H9 (cell line): ENCODE measurements at regions not wholly inside any gene's neighbourhood (a gene's known extent, or its start where the extent isn't known, plus 50 kb on each side); places are given as distances from the start of the nearest gene placed in this dataset.

Experiments used
- DNase-seq: peaks from one replicate; pipeline ENCODE4 v3.0.0-alpha.2; 2017
- H2AFZ ChIP-seq: one replicate; pipeline ENCODE4 v1.6.1; 2013; ENCODE audit warnings: mild to moderate bottlenecking, low read length, control low read depth, moderate library complexity
- H2AK5ac ChIP-seq: 2 replicates; pipeline ENCODE4 v1.6.1; 2013; ENCODE audit warnings: low read length, control low read depth, mixed read lengths; ENCODE audit not compliant: insufficient read length
- H2BK120ac ChIP-seq: one replicate; pipeline ENCODE4 v1.6.1; 2013; ENCODE audit warnings: low read depth, mild to moderate bottlenecking, low read length, control low read depth, inconsistent platforms; ENCODE audit not compliant: poor library complexity, severe bottlenecking
- H2BK12ac ChIP-seq: 2 replicates; pipeline ENCODE4 v1.6.1; 2013; ENCODE audit warnings: low read length, control low read depth, mixed read lengths, low read depth; ENCODE audit not compliant: insufficient read length
- H2BK15ac ChIP-seq: 2 replicates; pipeline ENCODE4 v1.6.1; 2013; ENCODE audit warnings: low read depth, low read length, control low read depth
- H2BK20ac ChIP-seq: one replicate; pipeline ENCODE4 v1.6.1; 2013; ENCODE audit warnings: low read depth, mild to moderate bottlenecking, low read length, control low read depth, inconsistent platforms; ENCODE audit not compliant: poor library complexity, severe bottlenecking
- H2BK5ac ChIP-seq: 2 replicates; pipeline ENCODE4 v1.6.1; 2013; ENCODE audit warnings: low read length, control low read depth, mixed read lengths; ENCODE audit not compliant: insufficient read length
- H3K14ac ChIP-seq: 2 replicates; pipeline ENCODE4 v1.6.1; 2013; ENCODE audit warnings: low read length, control low read depth; ENCODE audit not compliant: insufficient read depth
- H3K18ac ChIP-seq: 2 replicates; pipeline ENCODE4 v1.6.1; 2013; ENCODE audit warnings: low read depth, mild to moderate bottlenecking, mixed read lengths, low read length, control low read depth; ENCODE audit not compliant: insufficient read length
- H3K23ac ChIP-seq: 2 replicates; pipeline ENCODE4 v1.6.1; 2013; ENCODE audit warnings: low read length, control low read depth, mixed read lengths, low read depth; ENCODE audit not compliant: insufficient read length
- H3K23me2 ChIP-seq: 2 replicates; pipeline ENCODE4 v1.6.1; 2013; ENCODE audit warnings: low read depth, mild to moderate bottlenecking, mixed read lengths, low read length, control low read depth; ENCODE audit not compliant: insufficient read length, poor library complexity, severe bottlenecking
- H3K27ac ChIP-seq: 2 replicates; pipeline ENCODE4 v1.5.1; 2013; ENCODE audit warnings: low read length, control low read depth, mixed read lengths, low read depth; ENCODE audit not compliant: insufficient read length
- H3K27me3 ChIP-seq: 2 replicates; pipeline ENCODE4 v1.6.1; 2013; ENCODE audit warnings: low read length, control low read depth, inconsistent platforms; ENCODE audit not compliant: insufficient read depth
- H3K4ac ChIP-seq: 2 replicates; pipeline ENCODE4 v1.6.1; 2013; ENCODE audit warnings: low read depth, mild to moderate bottlenecking, control low read depth, inconsistent platforms, low read length, moderate library complexity
- H3K4me1 ChIP-seq: 2 replicates; pipeline ENCODE4 v1.6.1; 2013; ENCODE audit warnings: low read length, control low read depth, inconsistent platforms; ENCODE audit not compliant: insufficient read depth
- H3K4me2 ChIP-seq: 2 replicates; pipeline ENCODE4 v1.6.1; 2013; ENCODE audit warnings: low read length, control low read depth, mixed read lengths; ENCODE audit not compliant: insufficient read length, insufficient read depth
- H3K56ac ChIP-seq: 2 replicates; pipeline ENCODE4 v1.6.1; 2013; ENCODE audit warnings: low read depth, mild to moderate bottlenecking, mixed read lengths, low read length, control low read depth; ENCODE audit not compliant: insufficient read length
- H3K79me1 ChIP-seq: 2 replicates; pipeline ENCODE4 v1.6.1; 2013; ENCODE audit warnings: low read depth, mild to moderate bottlenecking, moderate library complexity, low read length, control low read depth, inconsistent platforms; ENCODE audit not compliant: insufficient read depth, poor library complexity, severe bottlenecking
- H3K79me2 ChIP-seq: 2 replicates; pipeline ENCODE4 v1.6.1; 2013; ENCODE audit warnings: low read length, control low read depth, inconsistent platforms; ENCODE audit not compliant: insufficient read depth
- H3K9ac ChIP-seq: 2 replicates; pipeline ENCODE4 v1.6.1; 2013; ENCODE audit warnings: low read length, control low read depth, mixed read lengths; ENCODE audit not compliant: insufficient read length; ENCODE audit errors: extremely low read depth
- H3K9me3 ChIP-seq: one replicate; pipeline ENCODE4 v1.6.1; 2013; ENCODE audit warnings: low read depth, low read length, inconsistent platforms; ENCODE audit not compliant: control insufficient read depth
- H3T11ph ChIP-seq: one replicate; pipeline ENCODE4 v1.6.1; 2013; ENCODE audit warnings: mild to moderate bottlenecking, low read length, control low read depth, inconsistent platforms
- H4K20me1 ChIP-seq: one replicate; pipeline ENCODE4 v1.6.1; 2013; ENCODE audit not compliant: control insufficient read depth, insufficient read length, insufficient read depth
- H4K5ac ChIP-seq: 2 replicates; pipeline ENCODE4 v1.6.1; 2013; ENCODE audit warnings: low read depth, mild to moderate bottlenecking, mixed read lengths, low read length, control low read depth; ENCODE audit not compliant: insufficient read length
- H4K8ac ChIP-seq: replicated peaks from 2 replicates; pipeline ENCODE4 v1.6.1; 2013; ENCODE audit warnings: low read length, control low read depth, mixed read lengths, low read depth; ENCODE audit not compliant: insufficient read length
- H4K91ac ChIP-seq: 2 replicates; pipeline ENCODE4 v1.6.1; 2013; ENCODE audit warnings: low read depth, mild to moderate bottlenecking, moderate library complexity, mixed read lengths, low read length, control low read depth; ENCODE audit not compliant: insufficient read length
- H3K27ac Mint-ChIP-seq, 3 experiments: 2 replicates in 2 of 3; 3 replicates in 1 of 3; pipeline ENCODE4 v1.8.0; 2020 to 2021; ENCODE audit warnings: mixed read lengths in 3 of 3, mild to moderate bottlenecking in 1 of 3, moderate library complexity in 1 of 3
- H3K27me3 Mint-ChIP-seq: 2 replicates; pipeline ENCODE4 v1.8.0; 2021; ENCODE audit warnings: low read depth, mild to moderate bottlenecking, moderate library complexity, mixed read lengths
- H3K36me3 Mint-ChIP-seq, 3 experiments: 2 replicates in 2 of 3; 3 replicates in 1 of 3; pipeline ENCODE4 v1.8.0; 2020 to 2021; ENCODE audit warnings: low read depth in 3 of 3, mixed read lengths in 3 of 3; ENCODE audit not compliant: insufficient read depth in 1 of 3
- H3K4me1 Mint-ChIP-seq, 2 experiments: 2 replicates each; pipeline ENCODE4 v1.8.0; 2020; ENCODE audit warnings: mixed read lengths in 2 of 2
- H3K4me3 Mint-ChIP-seq, 2 experiments: 2 replicates in 1 of 2; 3 replicates in 1 of 2; pipeline ENCODE4 v1.8.0; 2020 to 2021; ENCODE audit warnings: mild to moderate bottlenecking in 2 of 2, mixed read lengths in 2 of 2, moderate library complexity in 1 of 2
- H3K9me3 Mint-ChIP-seq, 2 experiments: 2 replicates in 1 of 2; 3 replicates in 1 of 2; pipeline ENCODE4 v1.8.0; 2020; ENCODE audit warnings: mild to moderate bottlenecking in 2 of 2, mixed read lengths in 2 of 2, moderate library complexity in 1 of 2
- CTCF ChIP-seq: fragments of 200-600 bp; sonication (generic); conservative IDR thresholded peaks from 3 replicates; pipeline ENCODE4 v1.8.0; 2021; ENCODE audit warnings: antibody characterized with exemption, mild to moderate bottlenecking
- WGBS: extraction: QIAGEN DNeasy Blood & Tissue Kit; methylation state at CpG from one replicate; pipeline ENCODE4 v1.1.7; 2013; ENCODE audit warnings: missing lambda C conversion rate, low lambda C conversion rate, mixed read lengths; ENCODE audit not compliant: insufficient read length; ENCODE audit errors: extremely low coverage; 5-methylcytosine and 5-hydroxymethylcytosine counted together

DNA sequence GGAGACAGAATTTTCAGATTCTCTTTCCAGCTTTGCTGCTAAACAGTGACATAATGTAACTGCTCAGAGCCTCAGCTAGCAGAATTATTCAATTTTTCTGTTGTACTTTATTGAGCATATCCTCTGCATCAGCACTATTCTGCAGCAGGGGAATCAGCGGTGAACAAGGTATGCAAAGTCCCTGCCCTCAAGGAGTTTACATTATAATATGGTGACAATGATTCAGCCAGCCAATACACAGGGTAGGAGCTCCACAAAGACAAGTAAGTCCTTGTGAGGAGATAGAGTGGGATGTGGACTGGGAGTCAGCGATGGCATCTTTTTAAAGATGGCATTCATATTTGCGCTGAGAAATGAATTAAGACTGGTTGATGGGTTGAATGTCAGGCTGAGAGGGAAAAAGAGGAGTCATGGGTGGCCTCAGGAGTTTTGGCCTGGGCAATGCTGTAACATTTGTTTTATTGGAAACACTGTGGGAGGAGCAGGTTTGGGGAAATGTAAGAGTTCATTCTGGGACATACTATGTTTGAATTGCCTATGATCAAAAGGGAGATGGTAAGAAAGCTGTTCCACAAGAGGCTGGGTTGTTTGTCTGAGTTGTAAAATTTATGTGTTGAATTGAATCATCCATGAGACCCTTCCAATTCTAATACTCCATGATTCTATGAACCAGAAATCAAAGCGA, 194.5 kb downstream of the PLK2 start:
- Histone ChIP-seq H3K9ac (no peak overlapping the region), H3K56ac (no peak overlapping the region), H3K27me3 (no peaks in the 10 kb centered on the region), H2BK5ac (no peak overlapping the region), H3K79me1 (no peaks in the 10 kb centered on the region), H4K8ac (no peak overlapping the region), H3K23me2 (no peaks in the 10 kb centered on the region), H4K5ac (no peak overlapping the region), H2BK15ac (no peak overlapping the region), H2AFZ (no peak overlapping the region), H2BK12ac (no peak overlapping the region), H3K79me2 (no peaks in the 10 kb centered on the region), H3K27ac (no peak overlapping the region), H2AK5ac (no peak overlapping the region), H3K4me2 (no peak overlapping the region), H3K14ac (no peak overlapping the region), H3K4me1 (no peaks in the 10 kb centered on the region; the same call in 1 of the 2 replicates), H2BK120ac (no peak overlapping the region), H4K20me1 (no peaks in the 10 kb centered on the region), H3K9me3 (no peaks in the 10 kb centered on the region), H3K18ac (no peak overlapping the region), H3K23ac (no peak overlapping the region), H4K91ac (no peak overlapping the region), H3T11ph (no peak overlapping the region), H3K4ac (no peak overlapping the region), H2BK20ac (no peak overlapping the region)
- peak overlapping the region in 1 of 3 experiments; percentile 50; a peak in 3 of 7 replicates for H3K27ac Mint-ChIP-seq
- no peaks in the 10 kb centered on the region for H3K27me3 Mint-ChIP-seq
- no peaks in the 10 kb centered on the region for H3K36me3 Mint-ChIP-seq
- H3K4me3 Mint-ChIP-seq: no peak overlapping the region
- TF ChIP-seq CTCF: no peak
- DNase-seq: no peak
- no CpG with 5 or more reads among the region's 4 CpGs for WGBS
- no peaks in the 10 kb centered on the region for H3K9me3 Mint-ChIP-seq
- H3K4me1 Mint-ChIP-seq: peaks cover 0 to 5% of the 10 kb centered on the region in 2 experiments; a peak in 3 of 4 replicates
